ENCODE measurements at regions not wholly inside any gene's neighbourhood (a gene's known extent, or its start where the extent isn't known, plus 50 kb on each side); places are given as distances from the start of the nearest gene placed in this dataset.
"Not testable (repeated sequence)": the region's sequence is repeated elsewhere in the genome, so short reads cannot be mapped to it uniquely, and the experiment has no call there.

DNA sequence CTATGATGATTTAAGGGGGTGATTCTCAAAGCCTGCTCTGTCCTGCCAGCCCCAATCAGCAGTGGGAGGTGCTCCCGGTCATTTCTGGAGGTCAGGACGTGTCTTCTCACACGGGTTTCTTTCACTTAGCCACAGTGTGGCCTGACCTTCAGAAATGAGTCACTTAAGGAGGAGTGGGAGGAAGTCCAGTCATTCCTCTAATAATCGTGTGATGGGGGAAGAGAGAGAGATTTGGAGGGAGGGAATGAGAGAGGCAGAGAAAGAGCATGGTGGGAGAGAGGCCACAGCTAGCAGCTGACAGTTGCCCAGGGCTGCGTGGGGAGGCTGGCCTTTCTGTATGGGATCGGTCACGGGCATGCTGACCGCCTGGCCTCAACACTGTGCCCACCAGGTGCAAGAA is 142.6 kb upstream of the ZNF469 start:
- TF ChIP-seq SPI1 (IDR thresholded peaks at IDR 0.05; ENCODE audit: borderline replicate concordance, low read depth), result not testable (repeated sequence)
- TF ChIP-seq, protein P1, sequence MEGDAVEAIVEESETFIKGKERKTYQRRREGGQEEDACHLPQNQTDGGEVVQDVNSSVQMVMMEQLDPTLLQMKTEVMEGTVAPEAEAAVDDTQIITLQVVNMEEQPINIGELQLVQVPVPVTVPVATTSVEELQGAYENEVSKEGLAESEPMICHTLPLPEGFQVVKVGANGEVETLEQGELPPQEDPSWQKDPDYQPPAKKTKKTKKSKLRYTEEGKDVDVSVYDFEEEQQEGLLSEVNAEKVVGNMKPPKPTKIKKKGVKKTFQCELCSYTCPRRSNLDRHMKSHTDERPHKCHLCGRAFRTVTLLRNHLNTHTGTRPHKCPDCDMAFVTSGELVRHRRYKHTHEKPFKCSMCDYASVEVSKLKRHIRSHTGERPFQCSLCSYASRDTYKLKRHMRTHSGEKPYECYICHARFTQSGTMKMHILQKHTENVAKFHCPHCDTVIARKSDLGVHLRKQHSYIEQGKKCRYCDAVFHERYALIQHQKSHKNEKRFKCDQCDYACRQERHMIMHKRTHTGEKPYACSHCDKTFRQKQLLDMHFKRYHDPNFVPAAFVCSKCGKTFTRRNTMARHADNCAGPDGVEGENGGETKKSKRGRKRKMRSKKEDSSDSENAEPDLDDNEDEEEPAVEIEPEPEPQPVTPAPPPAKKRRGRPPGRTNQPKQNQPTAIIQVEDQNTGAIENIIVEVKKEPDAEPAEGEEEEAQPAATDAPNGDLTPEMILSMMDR (IDR thresholded peaks at IDR 0.05; ENCODE audit: insufficient read depth, low read length), result not testable (repeated sequence)
